ENCODE measurements at regions not wholly inside any gene's neighbourhood (a gene's known extent, or its start where the extent isn't known, plus 50 kb on each side); places are given as distances from the start of the nearest gene placed in this dataset.

- in situ Hi-C loops (cut with MboI; ENCODE audit: low sequenced_read_pairs), result no loop called here
- Histone ChIP-seq H3K9me3 (no peaks in the 10 kb centered on the region; the same call in 1 of the 2 replicates), H3K4me1 (peaks cover 8% of the 10 kb centered on the region), H3K4me3 (no peak overlapping the region), H3K36me3 (replicated peaks) (no peaks in the 10 kb centered on the region), H3K27me3 (ENCODE audit: low read depth) (peaks cover 68% of the 10 kb centered on the region)
- DNase-seq (ENCODE audit: low spot score in 2 of 2), result peak; percentile 50 to 52
These were observed 173.9 kb upstream of the SERP2 start for GRCh38 chr13:44199627-44200207.

- Histone ChIP-seq H3K36me3 (replicated peaks) (no peaks in the 10 kb centered on the region), H3K9me3 (peaks cover 7% of the 10 kb centered on the region), H3K27me3 (ENCODE audit: low read depth) (peaks cover 60% of the 10 kb centered on the region), H3K4me3 (no peak overlapping the region), H3K4me1 (peaks cover 4% of the 10 kb centered on the region; the same call in 1 of the 2 replicates)
- DNase-seq (ENCODE audit: low spot score in 2 of 2), result no peak
- in situ Hi-C loops (cut with MboI; ENCODE audit: low sequenced_read_pairs), result no loop called here
These were observed 167.2 kb upstream of the SERP2 start for GRCh38 chr13:44206434-44206833.

GRCh38 chr13:44207476-44207875 is 166.1 kb upstream of the SERP2 start:
- no peak overlapping the region for H3K4me3 ChIP-seq
- H3K36me3 ChIP-seq (replicated peaks), result no peaks in the 10 kb centered on the region
- H3K4me1 ChIP-seq, result peaks cover 12% of the 10 kb centered on the region
- no peak for DNase-seq (ENCODE audit: low spot score in 2 of 2)
- H3K27me3 ChIP-seq (ENCODE audit: low read depth), result peaks cover 63% of the 10 kb centered on the region
- in situ Hi-C loops (cut with MboI; ENCODE audit: low sequenced_read_pairs), result no loop called here
- H3K9me3 ChIP-seq, result peaks cover 7% of the 10 kb centered on the region

- DNase-seq (ENCODE audit: low spot score in 2 of 2), result no peak
- Histone ChIP-seq H3K4me3 (no peak overlapping the region), H3K36me3 (replicated peaks) (no peaks in the 10 kb centered on the region), H3K9me3 (peaks cover 7% of the 10 kb centered on the region), H3K4me1 (peaks cover 13% of the 10 kb centered on the region), H3K27me3 (ENCODE audit: low read depth) (peaks cover 80% of the 10 kb centered on the region)
- in situ Hi-C loops (cut with MboI; ENCODE audit: low sequenced_read_pairs), result no loop called here
These were observed 163.1 kb upstream of the SERP2 start for GRCh38 chr13:44210525-44210924.

- H3K4me1 ChIP-seq, result peaks cover 13% of the 10 kb centered on the region
- no peak overlapping the region for H3K4me3 ChIP-seq
- H3K36me3 ChIP-seq (replicated peaks), result no peaks in the 10 kb centered on the region
- no peak for DNase-seq (ENCODE audit: low spot score in 2 of 2)
- in situ Hi-C loops (cut with MboI; ENCODE audit: low sequenced_read_pairs), result no loop called here
- H3K27me3 ChIP-seq (ENCODE audit: low read depth), result peaks cover 81% of the 10 kb centered on the region
- H3K9me3 ChIP-seq, result peaks cover 2% of the 10 kb centered on the region
These were observed 162.3 kb upstream of the SERP2 start for GRCh38 chr13:44211286-44211685.

GRCh38 chr13:44211704-44212346 is 161.8 kb upstream of the SERP2 start:
- Histone ChIP-seq H3K4me1 (peaks cover 13% of the 10 kb centered on the region), H3K4me3 (no peak overlapping the region), H3K27me3 (ENCODE audit: low read depth) (peaks cover 86% of the 10 kb centered on the region), H3K36me3 (replicated peaks) (no peaks in the 10 kb centered on the region), H3K9me3 (no peaks in the 10 kb centered on the region; the same call in 1 of the 2 replicates)
- DNase-seq (ENCODE audit: low spot score in 2 of 2), result peak; percentile 68 to 74
- in situ Hi-C loops (cut with MboI; ENCODE audit: low sequenced_read_pairs), result no loop called here

- H3K4me1 ChIP-seq, result peaks cover 15% of the 10 kb centered on the region
- peaks cover 88% of the 10 kb centered on the region for H3K27me3 ChIP-seq (ENCODE audit: low read depth)
- no peak for DNase-seq (ENCODE audit: low spot score in 2 of 2)
- in situ Hi-C loops (cut with MboI; ENCODE audit: low sequenced_read_pairs), result no loop called here
- no peaks in the 10 kb centered on the region; the same call in 1 of the 2 replicates for H3K9me3 ChIP-seq
- H3K36me3 ChIP-seq (replicated peaks), result no peaks in the 10 kb centered on the region
- H3K4me3 ChIP-seq, result no peak overlapping the region
These were observed 160.8 kb upstream of the SERP2 start for GRCh38 chr13:44212633-44213396.

GRCh38 chr13:44218501-44219240 is 155.0 kb upstream of the SERP2 start:
- Histone ChIP-seq H3K36me3 (replicated peaks) (no peaks in the 10 kb centered on the region), H3K27me3 (ENCODE audit: low read depth) (peaks cover 87% of the 10 kb centered on the region), H3K9me3 (no peaks in the 10 kb centered on the region), H3K4me1 (peaks cover 13% of the 10 kb centered on the region), H3K4me3 (no peak overlapping the region)
- in situ Hi-C loops (cut with MboI; ENCODE audit: low sequenced_read_pairs), result no loop called here
- DNase-seq (ENCODE audit: low spot score in 2 of 2), result peak; percentile 61 to 98

- H3K4me3 ChIP-seq, result no peak overlapping the region
- H3K27me3 ChIP-seq (ENCODE audit: low read depth), result peaks cover 87% of the 10 kb centered on the region
- H3K4me1 ChIP-seq, result peaks cover 13% of the 10 kb centered on the region
- in situ Hi-C loops (cut with MboI; ENCODE audit: low sequenced_read_pairs), result no loop called here
- no peaks in the 10 kb centered on the region for H3K36me3 ChIP-seq (replicated peaks)
- H3K9me3 ChIP-seq, result no peaks in the 10 kb centered on the region; the same call in 1 of the 2 replicates
- DNase-seq (ENCODE audit: low spot score in 2 of 2), result no peak
These were observed 153.8 kb upstream of the SERP2 start for GRCh38 chr13:44219577-44220548.

GRCh38 chr13:44220948-44221347 is 152.7 kb upstream of the SERP2 start:
- H3K36me3 ChIP-seq (replicated peaks), result no peaks in the 10 kb centered on the region
- H3K4me3 ChIP-seq, result no peak overlapping the region
- peaks cover 13% of the 10 kb centered on the region for H3K4me1 ChIP-seq
- no peak for DNase-seq (ENCODE audit: low spot score in 2 of 2)
- in situ Hi-C loops (cut with MboI; ENCODE audit: low sequenced_read_pairs), result no loop called here
- peaks cover 80% of the 10 kb centered on the region for H3K27me3 ChIP-seq (ENCODE audit: low read depth)
- H3K9me3 ChIP-seq, result no peaks in the 10 kb centered on the region; the same call in 1 of the 2 replicates

- in situ Hi-C loops (cut with MboI; ENCODE audit: low sequenced_read_pairs), result no loop called here
- H3K9me3 ChIP-seq, result no peaks in the 10 kb centered on the region; the same call in 1 of the 2 replicates
- peaks cover 13% of the 10 kb centered on the region for H3K4me1 ChIP-seq
- H3K27me3 ChIP-seq (ENCODE audit: low read depth), result peaks cover 79% of the 10 kb centered on the region
- no peaks in the 10 kb centered on the region for H3K36me3 ChIP-seq (replicated peaks)
- no peak for DNase-seq (ENCODE audit: low spot score in 2 of 2)
- H3K4me3 ChIP-seq, result no peak overlapping the region
These were observed 152.0 kb upstream of the SERP2 start for GRCh38 chr13:44221657-44222056.

GRCh38 chr13:44223770-44224444 is 149.7 kb upstream of the SERP2 start:
- DNase-seq (ENCODE audit: low spot score in 2 of 2), result no peak
- peaks cover 3% of the 10 kb centered on the region for H3K4me1 ChIP-seq
- H3K9me3 ChIP-seq, result no peaks in the 10 kb centered on the region; the same call in 1 of the 2 replicates
- H3K4me3 ChIP-seq, result no peak overlapping the region
- in situ Hi-C loops (cut with MboI; ENCODE audit: low sequenced_read_pairs), result no loop called here
- no peaks in the 10 kb centered on the region for H3K36me3 ChIP-seq (replicated peaks)
- H3K27me3 ChIP-seq (ENCODE audit: low read depth), result peaks cover 83% of the 10 kb centered on the region

Measured in HAP-1 (cell line).